A549 (cell line): ENCODE measurements at regions not wholly inside any gene's neighbourhood (a gene's known extent, or its start where the extent isn't known, plus 50 kb on each side); places are given as distances from the start of the nearest gene placed in this dataset.

Experiments
- CHD2 ChIP-seq: fragments of 150-350 bp; IDR thresholded peaks from 2 replicates; pipeline ENCODE4 v1.6.1; 2014; ENCODE audit warnings: low read length; ENCODE audit not compliant: partially characterized antibody
- CTCF ChIP-seq: fragments of >200 bp; sonication (Bioruptor Twin); formaldehyde crosslinking; IDR thresholded peaks from 3 replicates; pipeline ENCODE4 v1.5.1; 2016
- MAX ChIP-seq: IDR thresholded peaks from 2 replicates; pipeline ENCODE4 v1.6.1; 2012
- REST ChIP-seq: fragments of 200-600 bp; sonication (generic); IDR thresholded peaks from 2 replicates; pipeline ENCODE4 v1.6.1; 2016; ENCODE audit warnings: antibody characterized with exemption, mild to moderate bottlenecking, moderate library complexity
- RFX5 ChIP-seq: fragments of 450-650 bp; IDR thresholded peaks from 2 replicates; pipeline ENCODE4 v1.7.1; 2014; ENCODE audit warnings: antibody characterized with exemption, mild to moderate bottlenecking, moderate library complexity
- USF2 ChIP-seq: fragments of 450-650 bp; IDR thresholded peaks from 2 replicates; pipeline ENCODE4 v1.6.1; 2014; ENCODE audit warnings: antibody characterized with exemption

- TF ChIP-seq RFX5: no peak
- TF ChIP-seq MAX: no peak
- TF ChIP-seq CHD2: no peak
- TF ChIP-seq CTCF: no peak
- no peak for TF ChIP-seq USF2
- no peak for TF ChIP-seq REST
These were observed 84.5 kb upstream of the TLK1 start for GRCh38 chr2:171244970-171245782.
